ENCODE measurements at regions not wholly inside any gene's neighbourhood (a gene's known extent, or its start where the extent isn't known, plus 50 kb on each side); places are given as distances from the start of the nearest gene placed in this dataset.

DNA sequence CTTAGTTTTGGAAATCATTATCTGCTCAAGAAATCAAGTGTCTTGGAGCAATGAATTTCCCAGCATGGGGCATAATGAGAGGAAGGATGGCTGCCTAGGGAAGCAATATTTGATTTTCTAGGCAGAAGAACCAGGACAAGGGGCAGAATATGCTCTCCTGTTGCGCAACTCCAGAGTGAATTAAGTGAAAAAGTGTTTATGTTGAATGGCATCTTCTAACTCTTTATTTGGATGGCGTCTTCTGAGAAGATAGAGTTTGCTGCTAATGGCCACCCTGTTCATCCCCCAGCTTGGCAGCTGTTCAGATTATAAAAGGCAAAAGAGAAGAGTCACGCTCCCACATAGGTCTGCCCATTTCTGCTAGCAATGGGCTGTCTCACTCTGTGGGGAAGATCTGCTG is 1278.1 kb downstream of the AACS start:
- DNase-seq: no peak

DNA sequence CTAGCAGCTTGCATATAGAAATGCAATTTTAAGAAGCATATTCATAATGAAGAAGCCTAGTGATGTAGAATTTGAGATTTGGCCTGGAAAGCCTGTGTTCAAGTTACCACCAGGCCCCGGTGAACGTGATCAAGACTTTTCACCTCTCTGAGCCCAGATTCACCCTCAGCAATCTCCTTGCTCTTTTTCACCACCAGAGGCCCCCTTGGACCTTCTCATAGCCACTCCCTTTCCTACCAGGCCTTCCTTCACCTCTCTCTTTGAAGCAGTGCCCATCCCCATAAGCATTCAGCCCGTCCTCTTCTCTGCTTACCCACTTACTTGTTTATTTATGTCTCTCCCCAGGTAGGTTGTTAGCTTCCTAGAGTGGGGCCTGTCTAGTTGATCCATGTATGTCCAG is 1280.9 kb downstream of the AACS start:
- no peak for DNase-seq

- DNase-seq: no peak
Measured at GRCh38 chr12:126347421-126347820, 1282.2 kb downstream of the AACS start.

- DNase-seq: no peak
Measured at GRCh38 chr12:126349383-126349782, 1284.1 kb downstream of the AACS start.

- no peak for DNase-seq
Measured at GRCh38 chr12:126353604-126354003, 1288.4 kb downstream of the AACS start.

DNA sequence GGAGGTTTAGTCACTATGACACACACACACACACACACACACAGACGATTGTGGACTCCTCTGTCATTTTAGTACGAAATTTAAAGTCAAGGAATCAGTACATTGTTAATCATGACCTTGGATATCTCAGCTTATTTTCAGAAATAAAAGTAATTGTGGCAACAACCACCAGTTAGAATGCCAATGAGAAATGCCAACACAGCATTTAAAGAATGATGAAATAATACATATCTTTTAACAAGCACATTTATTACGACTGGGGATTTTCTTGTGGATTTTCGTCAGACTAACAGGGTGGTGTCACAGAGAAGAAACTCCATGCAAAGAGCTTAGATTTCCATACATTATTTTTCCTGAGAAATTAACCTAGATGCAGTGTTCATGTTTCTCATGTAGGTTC is 1289.4 kb downstream of the AACS start:
- DNase-seq: no peak

DNA sequence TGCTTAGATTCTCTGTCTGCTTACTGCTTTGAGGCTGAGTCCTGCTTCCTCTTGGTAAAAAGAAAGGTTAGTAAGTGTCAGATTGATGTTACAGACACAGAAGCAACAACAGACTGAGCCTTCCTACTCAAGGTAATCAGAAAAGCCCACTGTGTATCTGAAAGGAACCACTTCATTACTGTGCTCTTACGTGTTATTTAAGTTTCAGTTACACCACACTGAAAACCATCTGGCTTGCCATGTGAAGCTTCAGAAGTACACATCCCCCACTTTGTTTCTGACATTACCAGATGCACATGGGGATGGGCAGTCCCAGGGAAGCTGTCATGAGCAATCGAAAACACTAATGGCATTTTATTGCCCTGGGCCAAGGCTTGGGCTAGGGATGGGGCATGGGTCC is 1290.1 kb downstream of the AACS start:
- DNase-seq: no peak

GRCh38 chr12:126358806-126359205 is 1293.6 kb downstream of the AACS start:
- DNase-seq: no peak

DNA sequence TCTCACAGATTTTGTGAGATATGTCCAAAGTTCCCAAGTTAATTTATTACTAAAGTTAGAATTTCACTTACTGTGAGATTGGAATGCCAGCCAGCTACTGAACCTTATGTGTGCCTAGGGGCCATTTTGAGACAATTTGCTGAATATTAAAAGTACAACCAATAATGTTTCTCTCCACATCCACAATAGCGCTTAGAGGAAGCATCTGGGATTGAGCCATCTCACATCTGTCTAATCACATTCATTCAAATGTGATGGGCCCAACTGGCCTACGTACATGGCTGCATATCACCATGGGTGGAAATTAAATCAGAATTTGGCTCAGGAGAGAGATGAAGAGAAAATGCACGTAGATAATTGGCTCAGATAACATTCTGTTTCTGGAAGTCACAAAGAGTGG is 1294.0 kb downstream of the AACS start:
- no peak for DNase-seq

- DNase-seq: no peak
Measured at GRCh38 chr12:126361804-126362203, 1296.6 kb downstream of the AACS start.

GRCh38 chr12:126362493-126362892 is 1297.3 kb downstream of the AACS start:
- DNase-seq: no peak

DNA sequence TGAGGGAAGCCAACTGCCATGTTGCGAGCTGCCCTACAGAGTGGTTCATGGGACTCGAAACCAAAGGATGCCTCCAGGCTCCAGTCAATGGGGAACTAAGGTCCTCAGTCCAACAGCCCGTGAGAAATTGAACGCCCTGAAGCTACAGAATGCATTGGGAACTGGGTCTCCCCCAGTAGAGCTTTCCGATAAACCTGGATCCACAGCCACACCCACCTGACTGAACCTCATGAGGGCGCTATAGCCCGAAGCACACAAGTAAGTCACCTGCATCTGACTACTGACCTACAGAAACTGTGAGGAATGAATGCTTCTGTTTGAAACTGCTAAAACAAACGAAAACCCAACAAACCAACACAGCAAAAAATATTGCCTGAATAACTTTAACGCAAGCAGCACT is 1297.7 kb downstream of the AACS start:
- no peak for DNase-seq

- DNase-seq: no peak
Measured at GRCh38 chr12:126369487-126370463, 1304.5 kb downstream of the AACS start.

DNA sequence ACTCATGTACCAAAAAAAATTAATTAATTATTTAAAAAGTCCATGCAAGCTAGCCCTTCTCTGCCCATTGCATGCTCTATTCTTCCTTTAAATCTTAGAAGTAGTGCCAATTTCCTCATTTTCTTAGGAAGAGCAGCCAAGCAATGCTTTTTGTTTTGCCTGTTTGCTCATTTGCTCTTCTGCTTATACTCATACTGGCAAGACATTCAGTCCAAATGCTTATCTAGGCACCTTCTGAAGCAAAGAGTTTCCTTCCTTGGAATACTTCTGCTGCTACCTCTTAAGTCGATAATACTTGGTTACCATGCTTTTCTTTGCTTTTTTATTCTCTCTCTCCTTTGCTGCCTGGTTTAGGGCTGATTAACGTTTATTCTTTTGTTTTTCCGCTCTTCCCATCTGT is 1318.3 kb downstream of the AACS start:
- DNase-seq: no peak

- DNase-seq: no peak
Measured at GRCh38 chr12:126384026-126384564, 1318.9 kb downstream of the AACS start.

DNA sequence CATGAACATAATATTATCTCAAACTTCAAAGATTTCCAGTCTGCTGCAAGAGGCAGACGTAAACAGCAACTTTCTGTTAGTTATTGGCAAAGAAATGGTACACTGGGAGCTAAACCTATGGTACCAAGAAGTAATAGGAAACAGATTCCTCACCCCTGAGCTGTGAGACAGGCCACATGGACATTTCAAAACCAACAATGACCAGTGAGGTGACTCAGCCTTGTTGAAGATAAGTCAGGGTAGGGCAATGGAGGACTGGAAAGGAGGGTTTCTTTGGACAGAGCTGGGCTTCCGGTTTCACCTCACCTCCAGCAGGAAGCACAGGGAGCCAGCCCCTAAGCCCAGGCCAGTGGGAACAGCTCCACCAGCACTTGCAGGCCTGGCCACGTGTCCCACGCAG is 1320.5 kb downstream of the AACS start:
- DNase-seq: no peak

- DNase-seq: no peak
Measured at GRCh38 chr12:126389220-126389841, 1324.1 kb downstream of the AACS start.

GRCh38 chr12:126389961-126390360 is 1324.7 kb downstream of the AACS start:
- DNase-seq: no peak

GRCh38 chr12:126390969-126391566 is 1325.8 kb downstream of the AACS start:
- DNase-seq: no peak

- DNase-seq: no peak
Measured at GRCh38 chr12:126396536-126396935, 1331.3 kb downstream of the AACS start.

GRCh38 chr12:126397071-126397581 is 1331.9 kb downstream of the AACS start:
- DNase-seq: no peak

DNA sequence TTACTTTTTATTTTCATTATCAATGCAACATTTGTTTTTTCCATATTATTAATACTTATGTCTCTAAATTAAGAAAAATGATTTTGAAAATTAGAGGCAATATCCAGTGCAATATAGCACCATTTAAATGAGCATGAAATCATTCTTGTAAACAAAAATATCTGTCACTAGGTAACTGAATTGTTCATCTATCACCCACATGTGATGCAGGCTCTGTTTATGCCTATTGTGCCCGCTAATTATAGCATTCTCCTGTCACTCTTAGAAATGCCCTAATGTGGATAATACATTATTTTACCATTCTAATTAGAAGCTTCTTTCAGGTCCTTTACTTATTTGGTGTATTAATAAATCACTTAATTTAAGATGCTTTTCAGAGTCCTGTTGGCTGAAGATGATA is 1332.4 kb downstream of the AACS start:
- no peak for DNase-seq

DNA sequence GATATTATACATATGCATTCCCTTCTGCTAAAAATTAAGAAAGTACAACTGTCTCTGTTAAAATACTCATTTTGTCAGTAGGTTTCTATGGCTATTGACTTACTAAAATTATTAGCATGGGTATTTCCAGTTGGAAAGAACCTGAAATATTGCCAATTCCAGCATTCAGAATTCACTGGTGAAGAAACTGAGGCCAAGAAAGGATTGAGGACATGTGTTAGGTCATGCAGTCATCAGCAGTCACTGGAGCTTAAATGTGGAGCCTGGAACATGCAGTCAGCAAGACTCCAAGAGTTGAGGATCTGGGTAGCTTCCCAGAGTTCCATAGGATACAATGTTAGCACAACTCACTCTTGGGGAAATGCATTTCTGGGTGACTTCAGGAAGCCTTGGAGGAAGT is 1335.6 kb downstream of the AACS start:
- DNase-seq: no peak

Data from stimulated activated CD8-positive, alpha-beta memory T cell treated with anti-CD3 and anti-CD28 coated beads, Interleukin-4, amount 100 ng/mL, for 48 hours (primary cell).